Anterior cingulate cortex (tissue), 58 donors: ENCODE measurements at regions not wholly inside any gene's neighbourhood (a gene's known extent, or its start where the extent isn't known, plus 50 kb on each side); places are given as distances from the start of the nearest gene placed in this dataset.

Experiments
- DNase-seq, 58 donors: peaks; one replicate each; lab custom pipeline; 2025; lab: John Stamatoyannopoulos, UW

GRCh38 chr6:2542101-2542857, 208.4 kb downstream of the MYLK4 start:
- DNase-seq = no peak

DNA sequence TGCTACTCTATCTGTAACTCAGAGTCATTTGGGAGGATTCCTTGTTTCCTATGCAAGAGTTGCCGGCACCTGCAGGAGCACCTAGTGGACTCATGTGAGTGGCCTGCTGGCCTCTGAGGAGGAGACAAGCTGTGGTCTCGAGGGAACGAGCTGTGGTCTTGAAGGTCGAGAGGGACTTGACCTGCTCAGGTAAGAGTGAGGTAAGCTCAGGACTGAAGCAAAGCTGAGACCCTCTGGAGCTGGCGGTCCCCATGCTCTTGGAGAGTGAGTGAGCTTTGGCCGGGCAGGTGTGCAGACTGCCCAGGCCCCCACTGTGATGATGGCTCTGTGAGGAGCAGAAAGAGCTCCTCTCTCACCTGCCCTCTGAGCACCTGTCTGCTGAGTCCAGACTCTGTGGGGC, 214.3 kb downstream of the MYLK4 start:
- no peak for DNase-seq

DNA sequence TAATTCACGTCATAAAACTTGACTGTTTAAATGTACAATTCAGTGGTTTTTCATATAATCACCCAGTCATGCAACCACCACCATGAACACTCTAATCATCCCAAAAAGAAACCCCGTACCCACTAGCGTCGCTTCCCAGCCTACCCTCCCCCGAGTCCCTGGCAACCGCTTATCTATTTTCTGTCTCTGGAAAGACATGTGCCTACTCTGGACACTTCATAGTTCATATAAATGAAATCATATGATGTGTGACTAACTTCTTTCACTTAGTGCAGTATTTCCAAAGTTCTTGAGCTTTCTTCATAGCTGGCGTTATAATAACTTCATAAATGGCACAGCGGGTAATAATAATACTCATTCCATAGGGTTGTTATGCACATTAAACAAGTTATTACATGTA, 215.2 kb downstream of the MYLK4 start:
- DNase-seq = no peak

- no peak for DNase-seq
Observed at GRCh38 chr6:2534406-2535042, 216.2 kb downstream of the MYLK4 start.

GRCh38 chr6:2531426-2532215, 219.1 kb downstream of the MYLK4 start:
- DNase-seq = no peak

DNA sequence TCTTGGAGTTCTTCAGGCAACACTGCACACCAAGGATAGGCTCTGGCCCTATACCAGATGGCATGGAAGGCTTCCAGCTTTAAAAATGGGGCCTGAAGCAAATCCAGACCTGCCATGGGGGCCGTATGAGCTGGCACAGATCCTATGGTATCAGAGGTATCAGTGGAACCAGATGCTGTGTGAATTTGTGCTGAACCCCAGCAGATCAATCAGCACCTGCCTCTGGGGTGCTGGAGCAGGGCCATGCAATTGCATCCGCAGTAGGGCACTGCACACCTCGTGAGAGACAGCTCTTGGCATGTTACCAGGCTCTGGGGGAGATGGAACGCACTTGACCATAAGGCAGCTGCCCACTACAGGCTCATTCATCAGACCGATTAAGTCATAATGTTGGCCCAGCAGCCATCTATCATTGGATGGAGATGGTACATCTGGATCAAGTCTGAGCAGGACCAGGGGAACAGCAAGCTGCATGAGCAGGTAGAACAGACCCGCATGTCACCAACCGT, 221.5 kb downstream of the MYLK4 start:
- DNase-seq = no peak

DNA sequence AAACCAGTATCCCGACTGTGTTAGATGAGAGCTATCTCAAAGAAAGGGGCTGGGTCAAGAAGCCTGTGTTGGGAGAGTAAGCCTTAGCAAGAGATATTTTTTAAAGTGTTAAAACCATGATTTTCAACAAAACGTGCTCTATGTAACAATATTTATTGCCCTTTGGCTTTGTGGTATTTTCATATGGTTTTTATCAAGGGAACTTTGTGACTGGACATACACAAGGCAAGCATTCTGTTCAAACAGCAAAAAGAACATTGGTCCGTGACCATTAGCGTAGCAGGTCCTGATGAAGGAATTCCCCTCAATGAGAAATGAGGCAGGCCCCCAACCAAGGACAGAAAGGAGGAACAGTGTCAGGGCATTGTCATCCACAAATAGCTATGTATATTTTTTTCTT, 222.6 kb downstream of the MYLK4 start:
- DNase-seq = no peak

DNA sequence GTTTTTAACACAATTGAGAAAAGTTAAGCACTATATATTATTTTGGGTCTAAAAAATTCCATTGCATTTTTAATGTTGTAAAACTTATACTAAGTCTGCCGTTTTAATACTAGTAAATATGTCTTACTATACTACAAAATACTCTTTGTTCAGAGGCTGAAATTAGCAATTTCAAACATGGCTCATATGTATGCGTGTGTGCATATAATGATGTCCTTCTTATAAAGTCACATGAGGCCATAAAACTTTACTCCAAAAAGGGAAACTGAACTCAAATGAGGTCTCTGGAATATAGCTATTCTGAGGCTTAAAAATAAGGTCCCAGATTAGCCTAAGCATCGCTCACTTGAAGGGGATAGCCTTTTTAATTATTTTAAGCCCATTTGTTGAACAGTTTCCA, 224.0 kb downstream of the MYLK4 start:
- no peak for DNase-seq

DNA sequence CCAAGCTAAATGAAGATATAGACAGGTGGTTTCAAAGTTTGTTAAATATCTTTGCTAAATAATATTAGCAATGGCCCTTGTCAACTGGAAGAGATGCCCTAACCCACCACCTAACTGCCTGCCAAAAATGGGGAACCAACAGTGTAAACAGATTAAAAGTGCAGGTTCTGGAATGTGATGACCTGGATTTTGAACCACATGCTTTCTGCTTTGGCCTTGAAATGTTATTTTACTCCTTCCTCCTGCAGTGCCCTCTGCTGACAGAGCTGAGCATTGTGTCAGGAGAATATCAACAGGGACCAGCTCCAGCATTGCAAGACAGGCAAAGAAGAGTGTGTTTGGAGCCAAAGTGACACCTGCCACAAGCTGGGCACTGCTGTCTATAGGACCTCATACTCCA, 226.6 kb downstream of the MYLK4 start:
- DNase-seq = no peak

DNA sequence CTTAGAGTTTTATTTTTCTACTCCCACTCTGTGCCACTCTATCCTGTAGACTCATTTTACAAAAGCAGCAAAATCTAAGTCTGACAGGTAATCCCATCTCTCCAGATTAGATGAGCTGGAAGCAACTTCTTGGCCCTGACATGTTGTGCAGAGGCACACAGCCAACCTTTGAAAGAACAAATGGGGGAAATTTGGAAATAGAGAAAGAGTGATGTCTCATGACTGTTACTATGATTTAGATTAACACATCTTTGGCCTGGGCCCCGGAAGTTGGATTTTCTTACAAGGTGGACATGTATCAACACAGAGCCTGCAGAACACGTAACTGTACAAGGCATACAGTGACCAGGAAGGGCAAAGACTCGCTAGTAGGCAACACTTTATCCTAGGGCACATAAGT, 227.7 kb downstream of the MYLK4 start:
- no peak for DNase-seq

GRCh38 chr6:2522521-2522920, 228.2 kb downstream of the MYLK4 start:
- no peak for DNase-seq

GRCh38 chr6:2517855-2518473, 232.8 kb downstream of the MYLK4 start:
- no peak for DNase-seq

- no peak for DNase-seq
Observed at GRCh38 chr6:2517401-2517800, 233.3 kb downstream of the MYLK4 start.

DNA sequence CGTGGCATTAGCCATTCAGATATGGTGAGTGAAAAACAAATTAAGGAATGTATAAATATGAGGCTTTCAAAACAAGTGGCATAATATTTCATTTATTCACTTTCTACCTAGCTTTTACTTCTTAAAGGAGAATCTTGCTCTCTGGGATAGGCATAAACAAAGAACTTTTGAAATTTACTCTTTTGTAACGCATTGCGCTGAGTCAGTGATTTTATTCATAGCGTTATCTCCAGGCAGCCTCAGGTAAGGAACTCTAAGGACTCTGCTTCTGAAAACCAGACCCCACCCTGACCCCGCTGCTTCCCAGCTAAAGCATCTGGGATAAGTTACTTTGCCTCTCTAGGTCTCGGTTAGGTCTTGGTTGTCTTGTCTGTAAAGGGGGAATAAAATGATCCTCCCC, 234.7 kb downstream of the MYLK4 start:
- DNase-seq = no peak

DNA sequence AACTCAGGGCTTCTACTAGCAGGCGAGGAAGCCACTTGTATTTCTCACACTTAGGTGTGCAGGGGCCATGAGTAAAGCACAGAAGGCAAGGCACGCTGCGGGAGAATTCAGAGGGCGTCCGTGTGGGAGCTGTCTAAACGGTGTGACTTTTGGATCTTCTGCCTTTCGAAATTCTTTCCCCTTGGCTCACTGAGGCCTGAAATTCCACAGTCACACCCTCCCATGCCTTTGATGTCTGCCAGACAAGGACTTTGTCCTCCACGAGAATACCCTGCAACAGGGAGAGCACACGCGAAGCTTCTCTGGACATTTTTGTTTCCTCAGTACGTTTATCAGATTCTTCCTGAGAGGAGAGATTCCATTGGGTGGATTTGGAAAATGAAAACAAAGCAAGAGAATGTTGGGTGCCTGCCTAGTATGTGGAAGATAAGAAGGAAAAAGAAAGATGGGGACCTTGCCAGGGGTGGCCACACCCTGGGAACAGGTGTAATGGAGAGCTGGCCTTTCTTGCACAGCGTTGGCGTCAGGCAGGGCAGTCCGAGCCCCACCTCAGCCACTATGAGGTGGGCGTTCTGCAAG, 235.7 kb downstream of the MYLK4 start:
- DNase-seq = no peak

- no peak for DNase-seq
Observed at GRCh38 chr6:2512802-2513201, 237.9 kb downstream of the MYLK4 start.

- DNase-seq = no peak
Observed at GRCh38 chr6:2510316-2510715, 240.4 kb downstream of the MYLK4 start.

GRCh38 chr6:2509711-2510110, 241.0 kb downstream of the MYLK4 start:
- no peak for DNase-seq

GRCh38 chr6:2508071-2508470, 242.7 kb downstream of the MYLK4 start:
- no peak for DNase-seq

DNA sequence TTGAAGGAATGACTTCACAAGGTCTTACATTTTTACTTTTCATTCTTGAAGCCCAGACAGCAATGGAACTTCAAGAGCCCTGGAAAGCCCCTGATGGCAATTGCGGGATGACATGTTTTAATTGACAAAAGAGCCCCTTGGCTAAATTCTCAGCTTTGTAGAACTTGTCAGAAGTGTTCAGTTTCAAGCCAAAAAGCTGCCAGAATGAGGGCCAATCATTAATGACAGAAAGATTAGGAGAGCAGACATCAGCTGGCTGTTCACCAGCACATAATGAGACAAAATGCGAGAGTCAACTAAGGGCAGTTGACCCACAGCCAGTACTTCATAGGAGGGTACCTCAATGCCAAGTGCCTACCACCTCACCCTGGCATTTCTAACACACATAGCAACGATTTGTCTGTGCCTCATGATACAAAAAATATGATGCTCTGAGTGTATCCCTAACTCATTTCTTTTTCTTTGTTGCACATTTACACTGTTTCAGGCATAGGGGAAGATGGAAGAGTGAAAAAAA, 243.1 kb downstream of the MYLK4 start:
- no peak for DNase-seq
